Loucy (cell line): ENCODE measurements at regions not wholly inside any gene's neighbourhood (a gene's known extent, or its start where the extent isn't known, plus 50 kb on each side); places are given as distances from the start of the nearest gene placed in this dataset.

Experiments
- EZH2phosphoT487 ChIP-seq: fragments of 200-600 bp; IDR thresholded peaks from 2 replicates; pipeline ENCODE4 v1.6.1; 2018; ENCODE audit warnings: antibody characterized with exemption, mild to moderate bottlenecking, moderate library complexity, borderline replicate concordance
- TF ChIP-seq, protein P1 (sequence below): fragments of 200-600 bp; sonication (generic); conservative IDR thresholded peaks from 2 replicates; pipeline ENCODE4 v1.5.1; 2014; ENCODE audit warnings: mild to moderate bottlenecking, antibody characterized with exemption, low read length

DNA sequence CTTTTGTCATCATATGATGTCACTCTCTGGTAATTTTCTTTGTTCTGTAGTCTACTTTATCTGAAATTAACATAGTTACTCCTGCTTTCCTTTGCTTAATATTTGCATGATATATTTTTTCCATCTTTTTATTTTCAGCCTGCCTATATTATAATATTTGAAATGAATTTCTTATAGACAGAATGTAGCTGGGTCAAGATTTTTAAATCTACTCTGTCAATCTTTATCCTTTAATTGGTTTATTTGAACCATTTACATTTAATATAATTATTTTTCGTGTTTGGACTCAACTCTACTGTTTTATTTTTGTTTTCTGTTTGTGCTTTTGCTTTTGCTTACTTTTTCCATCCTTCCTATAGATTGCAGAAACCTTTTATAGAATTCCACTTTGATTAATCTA lies 118.0 kb downstream of the FOXD1 start:
- TF ChIP-seq, protein P1, sequence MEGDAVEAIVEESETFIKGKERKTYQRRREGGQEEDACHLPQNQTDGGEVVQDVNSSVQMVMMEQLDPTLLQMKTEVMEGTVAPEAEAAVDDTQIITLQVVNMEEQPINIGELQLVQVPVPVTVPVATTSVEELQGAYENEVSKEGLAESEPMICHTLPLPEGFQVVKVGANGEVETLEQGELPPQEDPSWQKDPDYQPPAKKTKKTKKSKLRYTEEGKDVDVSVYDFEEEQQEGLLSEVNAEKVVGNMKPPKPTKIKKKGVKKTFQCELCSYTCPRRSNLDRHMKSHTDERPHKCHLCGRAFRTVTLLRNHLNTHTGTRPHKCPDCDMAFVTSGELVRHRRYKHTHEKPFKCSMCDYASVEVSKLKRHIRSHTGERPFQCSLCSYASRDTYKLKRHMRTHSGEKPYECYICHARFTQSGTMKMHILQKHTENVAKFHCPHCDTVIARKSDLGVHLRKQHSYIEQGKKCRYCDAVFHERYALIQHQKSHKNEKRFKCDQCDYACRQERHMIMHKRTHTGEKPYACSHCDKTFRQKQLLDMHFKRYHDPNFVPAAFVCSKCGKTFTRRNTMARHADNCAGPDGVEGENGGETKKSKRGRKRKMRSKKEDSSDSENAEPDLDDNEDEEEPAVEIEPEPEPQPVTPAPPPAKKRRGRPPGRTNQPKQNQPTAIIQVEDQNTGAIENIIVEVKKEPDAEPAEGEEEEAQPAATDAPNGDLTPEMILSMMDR: no peak
- TF ChIP-seq EZH2phosphoT487: no peak
